SK-N-SH treated with all-trans-retinoic acid at 6 μM for 48 hours (cell line): ENCODE measurements at regions not wholly inside any gene's neighbourhood (a gene's known extent, or its start where the extent isn't known, plus 50 kb on each side); places are given as distances from the start of the nearest gene placed in this dataset.

ENCODE experiments used
- GLIS3 ChIP-seq: fragments of 250-450 bp; sonication (Bioruptor Pico); IDR thresholded peaks from 2 replicates; pipeline ENCODE4 v1.5.0; 2020; ENCODE audit warnings: mild to moderate bottlenecking, moderate library complexity
- PPARA ChIP-seq: fragments of 250-450 bp; sonication (Bioruptor Pico); IDR thresholded peaks from 2 replicates; pipeline ENCODE4 v1.5.0; 2020; ENCODE audit warnings: mild to moderate bottlenecking, borderline replicate concordance
- RARB ChIP-seq: fragments of 250-450 bp; sonication (Bioruptor Pico); IDR thresholded peaks from 2 replicates; pipeline ENCODE4 v1.8.0; 2021; ENCODE audit warnings: mild to moderate bottlenecking, moderate library complexity
- ZC3H10 ChIP-seq: fragments of 250-450 bp; sonication (Bioruptor Pico); IDR thresholded peaks from 2 replicates; pipeline ENCODE4 v1.5.1; 2021; ENCODE audit warnings: mild to moderate bottlenecking, moderate library complexity
- ZFP3 ChIP-seq: fragments of 250-450 bp; sonication (Bioruptor Pico); IDR thresholded peaks from 2 replicates; pipeline ENCODE4 v1.5.0; 2020; ENCODE audit warnings: mild to moderate bottlenecking, moderate library complexity
- ZFP30 ChIP-seq: fragments of 450-650 bp; formaldehyde crosslinking; IDR thresholded peaks from 2 replicates; pipeline ENCODE4 v1.5.0; 2022; ENCODE audit warnings: mild to moderate bottlenecking, moderate library complexity
- ZNF70 ChIP-seq: fragments of 450-650 bp; formaldehyde crosslinking; IDR thresholded peaks from 2 replicates; pipeline ENCODE4 v1.5.0; 2020; ENCODE audit warnings: mild to moderate bottlenecking, moderate library complexity

GRCh38 chr7:85748861-85749260 lies 562.0 kb upstream of the SEMA3D start:
- TF ChIP-seq RARB, result no peak
- no peak for TF ChIP-seq ZNF70
- TF ChIP-seq GLIS3 (CRISPR knock-in tag), result no peak
- no peak for TF ChIP-seq PPARA
- TF ChIP-seq ZFP3 (CRISPR knock-in tag), result no peak
- TF ChIP-seq ZFP30 (CRISPR knock-in tag), result no peak
- no peak for TF ChIP-seq ZC3H10 (CRISPR knock-in tag)
